Activated CD4-positive, alpha-beta T cell treated with anti-CD3 and anti-CD28 coated beads, Interleukin-2, Interleukin-6, amounts not matched to agents 100 ng/mL and 50 ng/mL, durations not matched to agents 16 hours and 8 hours (primary cell): ENCODE measurements at regions not wholly inside any gene's neighbourhood (a gene's known extent, or its start where the extent isn't known, plus 50 kb on each side); places are given as distances from the start of the nearest gene placed in this dataset.
"Not testable (repeated sequence)": the region's sequence is repeated elsewhere in the genome, so short reads cannot be mapped to it uniquely, and the experiment has no call there.

ENCODE experiments used
- DNase-seq: peaks from one replicate; pipeline ENCODE4 v3.0.0-alpha.2; 2020

GRCh38 chr5:164439799-164440198 lies 934.4 kb downstream of the MAT2B start:
- no peak for DNase-seq

GRCh38 chr5:164449460-164449859 lies 944.0 kb downstream of the MAT2B start:
- no peak for DNase-seq

GRCh38 chr5:164466033-164466432 lies 960.6 kb downstream of the MAT2B start:
- DNase-seq = no peak

GRCh38 chr5:164470312-164470711 lies 964.9 kb downstream of the MAT2B start:
- no peak for DNase-seq

GRCh38 chr5:164472165-164472564 lies 966.7 kb downstream of the MAT2B start:
- DNase-seq = no peak

- no peak for DNase-seq
Observed at GRCh38 chr5:164475339-164475977, 970.0 kb downstream of the MAT2B start.

GRCh38 chr5:164481270-164481669 lies 975.9 kb downstream of the MAT2B start:
- DNase-seq = no peak

GRCh38 chr5:164482351-164482750 lies 976.9 kb downstream of the MAT2B start:
- DNase-seq = no peak

- no peak for DNase-seq
Observed at GRCh38 chr5:164484948-164485347, 979.5 kb downstream of the MAT2B start.

GRCh38 chr5:164487939-164488338 lies 982.5 kb downstream of the MAT2B start:
- DNase-seq = no peak

- DNase-seq = no peak
Observed at GRCh38 chr5:164497311-164498064, 992.1 kb downstream of the MAT2B start.

- no peak for DNase-seq
Observed at GRCh38 chr5:164498438-164498837, 993.0 kb downstream of the MAT2B start.

GRCh38 chr5:164500856-164501255 lies 995.4 kb downstream of the MAT2B start:
- no peak for DNase-seq

- DNase-seq = no peak
Observed at GRCh38 chr5:164501344-164501743, 995.9 kb downstream of the MAT2B start.

- DNase-seq = peak; percentile 50
Observed at GRCh38 chr5:164504141-164504772, 998.8 kb downstream of the MAT2B start.

- no peak for DNase-seq
Observed at GRCh38 chr5:164505791-164506190, 1000.4 kb downstream of the MAT2B start.

- DNase-seq = no peak
Observed at GRCh38 chr5:164518067-164518740, 1012.8 kb downstream of the MAT2B start.

GRCh38 chr5:164518741-164519080 lies 1013.3 kb downstream of the MAT2B start:
- DNase-seq = no peak

- no peak for DNase-seq
Observed at GRCh38 chr5:164532235-164532900, 1026.9 kb downstream of the MAT2B start.

- DNase-seq = not testable (repeated sequence)
Observed at GRCh38 chr5:164533426-164533825, 1028.0 kb downstream of the MAT2B start.

GRCh38 chr5:164540174-164540573 lies 1034.8 kb downstream of the MAT2B start:
- DNase-seq = no peak

GRCh38 chr5:164545507-164545906 lies 1040.1 kb downstream of the MAT2B start:
- no peak for DNase-seq

- no peak for DNase-seq
Observed at GRCh38 chr5:164553851-164554250, 1048.4 kb downstream of the MAT2B start.
